ENCODE measurements at regions not wholly inside any gene's neighbourhood (a gene's known extent, or its start where the extent isn't known, plus 50 kb on each side); places are given as distances from the start of the nearest gene placed in this dataset.

DNA sequence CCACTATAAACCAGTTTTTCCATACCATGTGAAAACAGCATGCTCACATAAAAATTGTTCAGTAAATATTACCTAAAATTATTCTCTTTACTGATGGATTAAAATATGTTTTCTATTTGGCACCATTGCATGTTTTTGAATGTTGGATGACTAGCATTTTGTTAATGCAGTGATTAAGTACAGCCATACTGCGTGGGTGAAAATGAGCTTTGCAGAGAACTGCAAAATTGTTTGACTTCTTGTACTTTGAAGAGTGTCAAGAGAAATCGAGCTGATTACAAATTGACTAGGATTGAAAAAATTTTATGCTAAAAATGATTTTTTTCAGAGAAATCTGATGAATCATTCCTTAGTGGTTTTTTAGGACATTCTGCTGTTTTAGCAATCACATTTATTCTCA is 452.9 kb downstream of the RPL10L start:
- TF ChIP-seq, protein P1, sequence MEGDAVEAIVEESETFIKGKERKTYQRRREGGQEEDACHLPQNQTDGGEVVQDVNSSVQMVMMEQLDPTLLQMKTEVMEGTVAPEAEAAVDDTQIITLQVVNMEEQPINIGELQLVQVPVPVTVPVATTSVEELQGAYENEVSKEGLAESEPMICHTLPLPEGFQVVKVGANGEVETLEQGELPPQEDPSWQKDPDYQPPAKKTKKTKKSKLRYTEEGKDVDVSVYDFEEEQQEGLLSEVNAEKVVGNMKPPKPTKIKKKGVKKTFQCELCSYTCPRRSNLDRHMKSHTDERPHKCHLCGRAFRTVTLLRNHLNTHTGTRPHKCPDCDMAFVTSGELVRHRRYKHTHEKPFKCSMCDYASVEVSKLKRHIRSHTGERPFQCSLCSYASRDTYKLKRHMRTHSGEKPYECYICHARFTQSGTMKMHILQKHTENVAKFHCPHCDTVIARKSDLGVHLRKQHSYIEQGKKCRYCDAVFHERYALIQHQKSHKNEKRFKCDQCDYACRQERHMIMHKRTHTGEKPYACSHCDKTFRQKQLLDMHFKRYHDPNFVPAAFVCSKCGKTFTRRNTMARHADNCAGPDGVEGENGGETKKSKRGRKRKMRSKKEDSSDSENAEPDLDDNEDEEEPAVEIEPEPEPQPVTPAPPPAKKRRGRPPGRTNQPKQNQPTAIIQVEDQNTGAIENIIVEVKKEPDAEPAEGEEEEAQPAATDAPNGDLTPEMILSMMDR (conservative IDR thresholded peaks at IDR 0.05; ENCODE audit: low read length), result no peak
- TF ChIP-seq EZH2phosphoT487 (IDR thresholded peaks at IDR 0.05; ENCODE audit: borderline replicate concordance, low read depth, low read length), result no peak
